ENCODE measurements at regions not wholly inside any gene's neighbourhood (a gene's known extent, or its start where the extent isn't known, plus 50 kb on each side); places are given as distances from the start of the nearest gene placed in this dataset.

GRCh38 chr7:8356071-8356470 is 77.3 kb upstream of the NXPH1 start:
- DNase-seq = no peak
- H3K27me3 ChIP-seq (replicated peaks) = no peaks in the 10 kb centered on the region
- TF ChIP-seq CTCF (IDR thresholded peaks at IDR 0.05; ENCODE audit: low read depth, low read length, missing control alignments) = no peak
- in situ Hi-C loops (cut with HindIII; ENCODE audit: low pct_ligation_motif_present, low sequenced_read_pairs) = no loop called here
- no peak overlapping the region for H3K4me3 ChIP-seq (ENCODE audit: low read depth, low read length)
- no peak overlapping the region for H3K27ac ChIP-seq
- H3K36me3 ChIP-seq (replicated peaks) = no peaks in the 10 kb centered on the region

- in situ Hi-C loops (cut with HindIII; ENCODE audit: low pct_ligation_motif_present, low sequenced_read_pairs) = no loop called here
- DNase-seq = no peak
- no peak for TF ChIP-seq CTCF (IDR thresholded peaks at IDR 0.05; ENCODE audit: low read depth, low read length, missing control alignments)
Measured at GRCh38 chr7:8357536-8357935, 75.9 kb upstream of the NXPH1 start.

GRCh38 chr7:8360564-8361153 is 72.8 kb upstream of the NXPH1 start:
- H3K27me3 ChIP-seq (replicated peaks) = no peaks in the 10 kb centered on the region
- H3K4me3 ChIP-seq (ENCODE audit: low read depth, low read length) = no peak overlapping the region
- no peak for TF ChIP-seq CTCF (IDR thresholded peaks at IDR 0.05; ENCODE audit: low read depth, low read length, missing control alignments)
- H3K36me3 ChIP-seq (replicated peaks) = no peaks in the 10 kb centered on the region
- in situ Hi-C loops (cut with HindIII; ENCODE audit: low pct_ligation_motif_present, low sequenced_read_pairs) = no loop called here
- no peak overlapping the region for H3K27ac ChIP-seq
- DNase-seq = no peak

More at GRCh38 chr7:8357536-8357935, 75.9 kb upstream of the NXPH1 start:
- H3K36me3 ChIP-seq (replicated peaks) = no peaks in the 10 kb centered on the region
- H3K27ac ChIP-seq = no peak overlapping the region
- no peaks in the 10 kb centered on the region for H3K27me3 ChIP-seq (replicated peaks)
- no peak overlapping the region for H3K4me3 ChIP-seq (ENCODE audit: low read depth, low read length)

GRCh38 chr7:8362723-8363369 is 70.6 kb upstream of the NXPH1 start:
- H3K4me3 ChIP-seq (ENCODE audit: low read depth, low read length) = no peak overlapping the region

GRCh38 chr7:8363407-8364015 is 69.9 kb upstream of the NXPH1 start:
- DNase-seq = no peak
- no peaks in the 10 kb centered on the region for H3K27me3 ChIP-seq (replicated peaks)
- no peak overlapping the region for H3K27ac ChIP-seq
- H3K36me3 ChIP-seq (replicated peaks) = no peaks in the 10 kb centered on the region
- no peak for TF ChIP-seq CTCF (IDR thresholded peaks at IDR 0.05; ENCODE audit: low read depth, low read length, missing control alignments)
- no peak overlapping the region for H3K4me3 ChIP-seq (ENCODE audit: low read depth, low read length)
- in situ Hi-C loops (cut with HindIII; ENCODE audit: low pct_ligation_motif_present, low sequenced_read_pairs) = no loop called here

More at GRCh38 chr7:8362723-8363369, 70.6 kb upstream of the NXPH1 start:
- Histone ChIP-seq H3K27me3 (replicated peaks) (no peaks in the 10 kb centered on the region), H3K36me3 (replicated peaks) (no peaks in the 10 kb centered on the region), H3K27ac (no peak overlapping the region)
- in situ Hi-C loops (cut with HindIII; ENCODE audit: low pct_ligation_motif_present, low sequenced_read_pairs) = no loop called here
- DNase-seq = no peak
- no peak for TF ChIP-seq CTCF (IDR thresholded peaks at IDR 0.05; ENCODE audit: low read depth, low read length, missing control alignments)
